OCI-LY7 (cell line): ENCODE measurements at regions not wholly inside any gene's neighbourhood (a gene's known extent, or its start where the extent isn't known, plus 50 kb on each side); places are given as distances from the start of the nearest gene placed in this dataset.

ENCODE experiments used
- BruUV-seq: library from RNA; stranded (reverse); fragments of 400-500 nt; replicated peaks from 2 replicates; lab custom pipeline; 2021; lab: Mats Ljungman, UMichigan
- CTCF ChIA-PET: fragments of 300-600 bp; sonication (Branson Sonifier 250); formaldehyde crosslinking; loops from one replicate; lab custom pipeline; 2022; ENCODE audit warnings: antibody characterized with exemption; ENCODE audit not compliant: unreplicated experiment; lab: Charles Lee
- POLR2A ChIA-PET: fragments of 300-600 bp; sonication (Branson Sonifier 250); formaldehyde crosslinking; loops from one replicate; lab custom pipeline; 2022; ENCODE audit warnings: antibody characterized with exemption; lab: Charles Lee
- DNase-seq: peaks from one replicate; pipeline ENCODE4 v3.0.0-alpha.2; 2015; ENCODE audit warnings: low spot score
- H2AFZ ChIP-seq: fragments of 200-600 bp; sonication (generic), shearing (Covaris generic); 2 replicates; pipeline ENCODE4 v1.6.1; 2014; ENCODE audit warnings: mild to moderate bottlenecking, antibody characterized with exemption, low read length, moderate library complexity
- H3K27ac ChIP-seq: fragments of 200-600 bp; sonication (generic); 2 replicates; pipeline ENCODE4 v1.5.1; 2014; ENCODE audit warnings: mixed run types, low read depth, mild to moderate bottlenecking, moderate library complexity, low read length, inconsistent platforms; ENCODE audit not compliant: poor library complexity, severe bottlenecking
- H3K36me3 ChIP-seq: fragments of 200-600 bp; sonication (generic); 2 replicates; pipeline ENCODE4 v1.6.1; 2014; ENCODE audit warnings: mild to moderate bottlenecking, antibody characterized with exemption, low read length, moderate library complexity, mixed read lengths; ENCODE audit not compliant: insufficient read depth
- H3K4me1 ChIP-seq: fragments of 200-600 bp; sonication (generic); 2 replicates; pipeline ENCODE4 v1.5.1; 2014; ENCODE audit warnings: mild to moderate bottlenecking, low read length; ENCODE audit not compliant: insufficient read depth, poor library complexity, severe bottlenecking
- H3K4me2 ChIP-seq: fragments of 200-600 bp; sonication (generic); 2 replicates; pipeline ENCODE4 v1.6.1; 2014; ENCODE audit warnings: mild to moderate bottlenecking, low read length
- H3K4me3 ChIP-seq: fragments of 200-600 bp; sonication (generic); 2 replicates; pipeline ENCODE4 v1.5.1; 2014; ENCODE audit warnings: mild to moderate bottlenecking, low read depth, low read length; ENCODE audit not compliant: poor library complexity, severe bottlenecking
- H3K79me2 ChIP-seq: fragments of 200-600 bp; sonication (generic); 2 replicates; pipeline ENCODE4 v1.6.1; 2016; ENCODE audit warnings: low read depth, mild to moderate bottlenecking, low read length, moderate library complexity, mixed read lengths; ENCODE audit not compliant: insufficient read depth
- H3K9me2 ChIP-seq: fragments of 200-600 bp; sonication (generic); 2 replicates; pipeline ENCODE4 v1.6.1; 2016; ENCODE audit warnings: mild to moderate bottlenecking, low read length, mixed read lengths; ENCODE audit not compliant: insufficient read depth
- H3K9me3 ChIP-seq: fragments of 200-600 bp; sonication (generic); 2 replicates; pipeline ENCODE4 v1.6.1; 2014; ENCODE audit warnings: mild to moderate bottlenecking, mixed run types, low read length, mixed read lengths
- H4K20me1 ChIP-seq: fragments of 200-600 bp; sonication (generic); 2 replicates; pipeline ENCODE4 v1.6.1; 2014; ENCODE audit warnings: mild to moderate bottlenecking, antibody characterized with exemption, low read length, moderate library complexity, mixed read lengths; ENCODE audit not compliant: insufficient read depth
- EZH2phosphoT487 ChIP-seq: fragments of 200-600 bp; sonication (generic); IDR thresholded peaks from 2 replicates; pipeline ENCODE4 v1.6.1; 2018; ENCODE audit warnings: low read depth, borderline replicate concordance, mild to moderate bottlenecking, mixed run types, antibody characterized with exemption, low read length, moderate library complexity, mixed read lengths
- intact Hi-C: fragments of 100-400 bp; cut with micrococcal nuclease; formaldehyde crosslinking; loops from one replicate; pipeline ENCODE4 v1.10.0; 2022; ENCODE audit not compliant: unreplicated experiment
- TF ChIP-seq, protein P1 (sequence below): fragments of 200-600 bp; sonication (generic); conservative IDR thresholded peaks from 2 replicates; pipeline ENCODE4 v1.5.1; 2014; ENCODE audit warnings: mild to moderate bottlenecking, antibody characterized with exemption, low read length, moderate library complexity, mixed read lengths

DNA sequence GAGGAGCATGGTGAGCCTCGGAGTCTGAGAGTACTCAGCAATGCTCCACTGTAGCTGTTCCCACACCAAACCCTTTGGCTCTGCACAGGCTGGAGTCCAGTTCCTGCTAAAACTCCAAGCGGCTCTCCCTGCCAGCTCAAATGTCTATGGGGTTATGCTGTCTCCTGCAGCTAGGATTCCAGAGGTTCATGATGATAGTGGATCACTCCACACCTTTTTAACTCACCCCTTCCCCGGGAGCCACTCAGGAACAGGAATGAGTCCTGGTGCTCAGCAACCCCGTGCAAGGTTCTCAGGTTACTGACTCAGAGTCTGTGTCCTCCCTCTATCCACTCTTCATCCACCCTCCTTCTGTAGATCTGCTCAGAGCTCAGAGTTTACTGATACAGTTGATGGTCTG, 410.0 kb downstream of the CDH19 start:
- BruUV-seq = no TSS peak
- H2AFZ ChIP-seq = no peak overlapping the region
- intact Hi-C loops = no loop called here

DNA sequence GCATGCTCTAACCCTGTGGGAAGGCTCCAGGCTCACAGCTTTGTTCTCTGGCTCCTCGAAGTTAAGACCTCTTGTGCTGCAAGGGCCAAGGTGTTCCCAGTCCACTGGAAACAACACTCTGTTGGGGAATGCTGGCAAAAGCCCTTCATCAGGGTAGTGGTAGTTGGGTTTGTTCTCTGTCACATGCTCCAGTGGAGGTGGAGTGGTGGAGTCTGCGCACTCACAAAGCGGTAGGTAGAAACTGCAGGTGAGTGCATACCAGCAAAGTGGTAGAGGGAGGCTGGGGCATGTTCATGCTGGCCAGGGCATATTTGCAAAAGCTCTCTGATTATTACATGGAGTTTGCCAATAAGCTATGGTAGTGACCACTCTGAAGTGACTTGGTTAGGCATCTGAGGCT, 410.5 kb downstream of the CDH19 start:
- Histone ChIP-seq H4K20me1 (no peaks in the 10 kb centered on the region), H3K9me3 (no peaks in the 10 kb centered on the region), H3K27ac (no peak overlapping the region), H3K4me1 (no peaks in the 10 kb centered on the region), H2AFZ (no peak overlapping the region), H3K4me2 (no peak overlapping the region), H3K36me3 (no peaks in the 10 kb centered on the region), H3K79me2 (no peaks in the 10 kb centered on the region), H3K9me2 (no peaks in the 10 kb centered on the region), H3K4me3 (no peak overlapping the region)
- ChIA-PET CTCF (no interaction called here), POLR2A (no interaction called here)
- no TSS peak for BruUV-seq
- intact Hi-C loops = no loop called here
- no peak for DNase-seq
- TF ChIP-seq, protein P1, sequence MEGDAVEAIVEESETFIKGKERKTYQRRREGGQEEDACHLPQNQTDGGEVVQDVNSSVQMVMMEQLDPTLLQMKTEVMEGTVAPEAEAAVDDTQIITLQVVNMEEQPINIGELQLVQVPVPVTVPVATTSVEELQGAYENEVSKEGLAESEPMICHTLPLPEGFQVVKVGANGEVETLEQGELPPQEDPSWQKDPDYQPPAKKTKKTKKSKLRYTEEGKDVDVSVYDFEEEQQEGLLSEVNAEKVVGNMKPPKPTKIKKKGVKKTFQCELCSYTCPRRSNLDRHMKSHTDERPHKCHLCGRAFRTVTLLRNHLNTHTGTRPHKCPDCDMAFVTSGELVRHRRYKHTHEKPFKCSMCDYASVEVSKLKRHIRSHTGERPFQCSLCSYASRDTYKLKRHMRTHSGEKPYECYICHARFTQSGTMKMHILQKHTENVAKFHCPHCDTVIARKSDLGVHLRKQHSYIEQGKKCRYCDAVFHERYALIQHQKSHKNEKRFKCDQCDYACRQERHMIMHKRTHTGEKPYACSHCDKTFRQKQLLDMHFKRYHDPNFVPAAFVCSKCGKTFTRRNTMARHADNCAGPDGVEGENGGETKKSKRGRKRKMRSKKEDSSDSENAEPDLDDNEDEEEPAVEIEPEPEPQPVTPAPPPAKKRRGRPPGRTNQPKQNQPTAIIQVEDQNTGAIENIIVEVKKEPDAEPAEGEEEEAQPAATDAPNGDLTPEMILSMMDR = no peak
- TF ChIP-seq EZH2phosphoT487 = no peak

More for the DNA sequence above, 410.0 kb downstream of the CDH19 start:
- H3K4me1 ChIP-seq = no peaks in the 10 kb centered on the region
- H3K4me3 ChIP-seq = no peak overlapping the region
- DNase-seq = no peak
- H3K79me2 ChIP-seq = no peaks in the 10 kb centered on the region
- no peaks in the 10 kb centered on the region for H4K20me1 ChIP-seq
- ChIA-PET POLR2A (no interaction called here), CTCF (no interaction called here)
- no peaks in the 10 kb centered on the region for H3K36me3 ChIP-seq
- no peak overlapping the region for H3K4me2 ChIP-seq
- H3K27ac ChIP-seq = no peak overlapping the region
- H3K9me2 ChIP-seq = no peaks in the 10 kb centered on the region
- H3K9me3 ChIP-seq = no peaks in the 10 kb centered on the region
- no peak for TF ChIP-seq EZH2phosphoT487
- TF ChIP-seq, protein P1 = no peak

DNA sequence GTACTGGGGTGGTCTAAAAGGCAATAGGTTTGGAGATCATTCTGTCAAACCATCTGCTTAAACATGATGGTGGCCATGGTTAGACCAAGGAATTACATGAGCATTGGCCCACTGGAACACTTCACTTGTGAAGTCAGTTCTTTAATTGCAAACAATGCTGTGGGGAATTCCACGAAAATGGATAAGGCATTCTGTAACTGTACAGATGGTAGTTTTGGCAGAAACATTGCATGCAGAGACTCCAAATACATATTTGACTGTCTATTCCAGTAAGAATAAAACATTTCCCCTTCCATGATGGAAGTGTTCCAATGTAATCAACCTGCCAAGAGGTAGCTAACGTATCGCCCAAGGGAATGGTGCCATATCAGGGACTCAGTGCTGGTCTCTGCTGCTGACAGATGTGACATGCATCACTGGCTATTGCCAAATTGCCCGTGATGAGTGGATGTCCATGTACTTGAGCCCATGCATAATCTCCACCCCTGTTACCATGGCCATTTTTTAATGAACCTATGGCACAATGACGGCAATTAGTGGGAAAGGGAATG, 417.9 kb downstream of the CDH7 start:
- CTCF ChIA-PET = no interaction called here
- H4K20me1 ChIP-seq = no peaks in the 10 kb centered on the region

More for the DNA sequence above, 417.9 kb downstream of the CDH7 start:
- no peaks in the 10 kb centered on the region for H3K9me3 ChIP-seq
- DNase-seq = no peak
- H3K9me2 ChIP-seq = no peaks in the 10 kb centered on the region
- H3K4me1 ChIP-seq = no peaks in the 10 kb centered on the region
- no peaks in the 10 kb centered on the region for H3K79me2 ChIP-seq
- TF ChIP-seq, protein P1 = no peak
- no peak overlapping the region for H3K4me2 ChIP-seq
- no peaks in the 10 kb centered on the region for H3K36me3 ChIP-seq
- H3K27ac ChIP-seq = no peak overlapping the region
- H3K4me3 ChIP-seq = no peak overlapping the region
- no TSS peak for BruUV-seq
- no peak overlapping the region for H2AFZ ChIP-seq
- intact Hi-C loops = no loop called here
- POLR2A ChIA-PET = no interaction called here
